Neuronal stem cell (in vitro differentiated cells): ENCODE measurements at regions not wholly inside any gene's neighbourhood (a gene's known extent, or its start where the extent isn't known, plus 50 kb on each side); places are given as distances from the start of the nearest gene placed in this dataset.

Experiments used
- DNase-seq: peaks from one replicate; pipeline ENCODE4 v3.0.0-alpha.2; 2013; ENCODE audit warnings: low spot score
- H2AFZ ChIP-seq: one replicate; pipeline ENCODE4 v1.6.1; 2013; ENCODE audit warnings: mild to moderate bottlenecking, low read length, inconsistent platforms
- H2AK5ac ChIP-seq: 2 replicates; pipeline ENCODE4 v1.6.1; 2013; ENCODE audit warnings: low read depth, mild to moderate bottlenecking, inconsistent platforms, low read length, moderate library complexity, mixed read lengths
- H2BK120ac ChIP-seq: 2 replicates; pipeline ENCODE4 v1.6.1; 2013; ENCODE audit warnings: low read depth, mild to moderate bottlenecking, inconsistent platforms, low read length, moderate library complexity, mixed read lengths
- H2BK12ac ChIP-seq: one replicate; pipeline ENCODE4 v1.6.1; 2013; ENCODE audit warnings: low read length, inconsistent platforms
- H2BK15ac ChIP-seq: 2 replicates; pipeline ENCODE4 v1.6.1; 2013; ENCODE audit warnings: mild to moderate bottlenecking, low read length, inconsistent platforms, mixed read lengths
- H2BK5ac ChIP-seq: one replicate; pipeline ENCODE4 v1.6.1; 2013; ENCODE audit warnings: inconsistent platforms, mild to moderate bottlenecking, low read length, moderate library complexity
- H3K14ac ChIP-seq: one replicate; pipeline ENCODE4 v1.6.1; 2013; ENCODE audit warnings: low read length, inconsistent platforms
- H3K18ac ChIP-seq: 2 replicates; pipeline ENCODE4 v1.6.1; 2013; ENCODE audit warnings: low read length, inconsistent platforms
- H3K23ac ChIP-seq: 2 replicates; pipeline ENCODE4 v1.6.1; 2013; ENCODE audit warnings: low read depth, mild to moderate bottlenecking, mixed read lengths, low read length, inconsistent platforms; ENCODE audit not compliant: poor library complexity
- H3K27ac ChIP-seq: replicated peaks from 3 replicates; pipeline ENCODE4 v1.5.1; 2013; ENCODE audit warnings: low read length, inconsistent platforms
- H3K27me3 ChIP-seq, 3 experiments: 2 replicates each; pipeline ENCODE4 v1.6.1; 2013; ENCODE audit warnings: low read length in 3 of 3, mild to moderate bottlenecking in 2 of 3, inconsistent platforms in 1 of 3, low read depth in 1 of 3, mixed read lengths in 1 of 3, moderate library complexity in 1 of 3; ENCODE audit not compliant: control insufficient read depth in 3 of 3, insufficient read depth in 3 of 3
- H3K36me3 ChIP-seq, 2 donors: replicated peaks in 1 of 2; 2 replicates each; pipeline ENCODE4 v1.6.1; 2013; ENCODE audit warnings: low read length in 2 of 2; ENCODE audit not compliant: control insufficient read depth in 2 of 2, insufficient read depth in 2 of 2
- H3K4ac ChIP-seq: 2 replicates; pipeline ENCODE4 v1.6.1; 2013; ENCODE audit warnings: inconsistent platforms, mild to moderate bottlenecking, low read length, moderate library complexity
- H3K4me1 ChIP-seq, 2 donors: 1 replicate in 1 of 2; 2 replicates in 1 of 2; pipeline ENCODE4 v1.6.1; 2013; ENCODE audit warnings: low read length in 2 of 2, low read depth in 1 of 2; ENCODE audit not compliant: control insufficient read depth in 2 of 2, insufficient read depth in 1 of 2
- H3K4me2 ChIP-seq: one replicate; pipeline ENCODE4 v1.6.1; 2013; ENCODE audit warnings: mild to moderate bottlenecking, low read length, inconsistent platforms; ENCODE audit not compliant: insufficient read depth, poor library complexity, severe bottlenecking
- H3K4me3 ChIP-seq, 2 donors: 2 replicates each; pipeline ENCODE4 v1.5.1; 2013; ENCODE audit warnings: low read length in 2 of 2, mild to moderate bottlenecking in 2 of 2, inconsistent platforms in 1 of 2, moderate library complexity in 1 of 2
- H3K79me1 ChIP-seq: one replicate; pipeline ENCODE4 v1.6.1; 2013; ENCODE audit warnings: low read depth, mild to moderate bottlenecking, inconsistent platforms, low read length, moderate library complexity
- H3K9ac ChIP-seq: one replicate; pipeline ENCODE4 v1.6.1; 2013; ENCODE audit warnings: mild to moderate bottlenecking, low read depth, low read length, inconsistent platforms; ENCODE audit not compliant: poor library complexity
- H3K9me3 ChIP-seq, 2 donors: replicated peaks in 1 of 2; 2 replicates each; pipeline versions ENCODE3 to v1.6.1; 2013; ENCODE audit warnings: low read length in 2 of 2, mild to moderate bottlenecking in 2 of 2, inconsistent platforms in 1 of 2, low read depth in 1 of 2, mixed read lengths in 1 of 2, moderate library complexity in 1 of 2; ENCODE audit not compliant: control insufficient read depth in 2 of 2, insufficient read depth in 1 of 2
- H4K8ac ChIP-seq: one replicate; pipeline ENCODE4 v1.6.1; 2013; ENCODE audit warnings: low read depth, mild to moderate bottlenecking, inconsistent platforms, low read length, moderate library complexity
- H4K91ac ChIP-seq: one replicate; pipeline ENCODE4 v1.6.1; 2013; ENCODE audit warnings: low read length, low read depth, mild to moderate bottlenecking, inconsistent platforms; ENCODE audit not compliant: poor library complexity
- WGBS, 2 donors: extraction: QIAGEN DNeasy Blood & Tissue Kit; methylation state at CpG; one replicate each; pipeline ENCODE4 v1.1.7; 2013; ENCODE audit warnings: missing lambda C conversion rate in 2 of 2, mixed read lengths in 1 of 2; ENCODE audit not compliant: insufficient read length in 2 of 2, insufficient replicate concordance in 1 of 2; ENCODE audit errors: extremely low coverage in 2 of 2; 5-methylcytosine and 5-hydroxymethylcytosine counted together

GRCh38 chr16:60074378-60074777 lies 1340.3 kb upstream of the GOT2 start:
- Histone ChIP-seq H3K9me3 (no peaks in the 10 kb centered on the region), H3K4me3 (no peak overlapping the region), H3K23ac (no peak overlapping the region), H3K36me3 (no peaks in the 10 kb centered on the region), H3K14ac (no peak overlapping the region), H3K4me2 (no peak overlapping the region), H2AK5ac (no peak overlapping the region), H3K4ac (no peak overlapping the region), H4K8ac (no peak overlapping the region), H2BK12ac (no peak overlapping the region), H2BK5ac (no peak overlapping the region), H2AFZ (no peak overlapping the region), H3K9ac (no peak overlapping the region), H3K27ac (no peak overlapping the region), H3K18ac (no peak overlapping the region), H3K4me1 (no peaks in the 10 kb centered on the region), H3K27me3 (no peaks in the 10 kb centered on the region), H2BK120ac (no peak overlapping the region), H2BK15ac (no peak overlapping the region), H3K79me1 (no peaks in the 10 kb centered on the region), H4K91ac (no peak overlapping the region)
- DNase-seq = no peak
- WGBS, 2 donors = no CpG with 5 or more reads among the region's 4 CpGs

- no peak overlapping the region for H3K23ac ChIP-seq
- H2AK5ac ChIP-seq = no peak overlapping the region
- H4K91ac ChIP-seq = no peak overlapping the region
- H3K4ac ChIP-seq = no peak overlapping the region
- no peak overlapping the region for H2BK5ac ChIP-seq
- no peak overlapping the region for H3K27ac ChIP-seq
- H3K4me2 ChIP-seq = no peak overlapping the region
- H2BK12ac ChIP-seq = no peak overlapping the region
- no peak overlapping the region for H2BK15ac ChIP-seq
- no peak for DNase-seq
- no peak overlapping the region for H3K9ac ChIP-seq
- no peak overlapping the region for H3K14ac ChIP-seq
- H3K9me3 ChIP-seq = no peaks in the 10 kb centered on the region
- no peak overlapping the region for H2AFZ ChIP-seq
- H3K18ac ChIP-seq = no peak overlapping the region
- no peak overlapping the region for H3K4me3 ChIP-seq
- no peaks in the 10 kb centered on the region for H3K4me1 ChIP-seq
- no CpG with 5 or more reads among the region's 4 CpGs for WGBS, 2 donors
- no peaks in the 10 kb centered on the region for H3K79me1 ChIP-seq
- H3K27me3 ChIP-seq = no peaks in the 10 kb centered on the region
- no peak overlapping the region for H4K8ac ChIP-seq
- H2BK120ac ChIP-seq = no peak overlapping the region
- no peaks in the 10 kb centered on the region for H3K36me3 ChIP-seq
These were observed 1339.3 kb upstream of the GOT2 start for GRCh38 chr16:60073376-60073775.

- no peak overlapping the region for H3K23ac ChIP-seq
- no peak overlapping the region for H3K4me2 ChIP-seq
- no peak overlapping the region for H2BK12ac ChIP-seq
- no peak overlapping the region for H3K4me3 ChIP-seq
- no peak overlapping the region for H2BK120ac ChIP-seq
- H3K18ac ChIP-seq = no peak overlapping the region
- no peak overlapping the region for H3K27ac ChIP-seq
- no peaks in the 10 kb centered on the region for H3K27me3 ChIP-seq
- H3K4ac ChIP-seq = no peak overlapping the region
- no peak overlapping the region for H4K8ac ChIP-seq
- H3K14ac ChIP-seq = no peak overlapping the region
- DNase-seq = no peak
- no peaks in the 10 kb centered on the region for H3K36me3 ChIP-seq
- no peak overlapping the region for H2BK5ac ChIP-seq
- no peak overlapping the region for H2AK5ac ChIP-seq
- H4K91ac ChIP-seq = no peak overlapping the region
- no peak overlapping the region for H2BK15ac ChIP-seq
- H2AFZ ChIP-seq = no peak overlapping the region
- no peaks in the 10 kb centered on the region for H3K9me3 ChIP-seq
- no peaks in the 10 kb centered on the region for H3K79me1 ChIP-seq
- H3K9ac ChIP-seq = no peak overlapping the region
- H3K4me1 ChIP-seq = no peaks in the 10 kb centered on the region
These were observed 1329.9 kb upstream of the GOT2 start for GRCh38 chr16:60064026-60064425.

GRCh38 chr16:60061396-60061795 lies 1327.3 kb upstream of the GOT2 start:
- H2BK120ac ChIP-seq = no peak overlapping the region
- H3K4me1 ChIP-seq = no peaks in the 10 kb centered on the region
- no peak overlapping the region for H2BK15ac ChIP-seq
- H2BK5ac ChIP-seq = no peak overlapping the region
- no peak for DNase-seq
- H3K4me2 ChIP-seq = no peak overlapping the region
- no peak overlapping the region for H3K14ac ChIP-seq
- H3K4me3 ChIP-seq = no peak overlapping the region
- H2AFZ ChIP-seq = no peak overlapping the region
- H3K27ac ChIP-seq = no peak overlapping the region
- no peaks in the 10 kb centered on the region for H3K27me3 ChIP-seq
- no peak overlapping the region for H3K9ac ChIP-seq
- H3K18ac ChIP-seq = no peak overlapping the region
- H3K9me3 ChIP-seq = no peaks in the 10 kb centered on the region
- no peak overlapping the region for H4K91ac ChIP-seq
- no peak overlapping the region for H3K4ac ChIP-seq
- no peak overlapping the region for H4K8ac ChIP-seq
- no peaks in the 10 kb centered on the region for H3K79me1 ChIP-seq
- H3K23ac ChIP-seq = no peak overlapping the region
- H2BK12ac ChIP-seq = no peak overlapping the region
- no peaks in the 10 kb centered on the region for H3K36me3 ChIP-seq
- H2AK5ac ChIP-seq = no peak overlapping the region
